GM12891 (cell line): ENCODE measurements at regions not wholly inside any gene's neighbourhood (a gene's known extent, or its start where the extent isn't known, plus 50 kb on each side); places are given as distances from the start of the nearest gene placed in this dataset.

Source experiments
- POLR2A ChIP-seq: IDR thresholded peaks from 2 replicates; pipeline ENCODE4 v1.6.1; 2011; ENCODE audit warnings: low read depth, low read length, control low read depth
- POLR2AphosphoS5 ChIP-seq: IDR thresholded peaks from 2 replicates; pipeline ENCODE4 v1.6.1; 2011; ENCODE audit warnings: low read depth, low read length, control low read depth
- POU2F2 ChIP-seq: IDR thresholded peaks from 2 replicates; pipeline ENCODE4 v1.6.1; 2011; ENCODE audit warnings: low read depth, mild to moderate bottlenecking, control low read depth, low read length, moderate library complexity
- SPI1 ChIP-seq: IDR thresholded peaks from 2 replicates; pipeline ENCODE4 v1.6.1; 2011; ENCODE audit warnings: low read depth, low read length, control low read depth
- TAF1 ChIP-seq: IDR thresholded peaks from 2 replicates; pipeline ENCODE4 v1.6.1; 2011; ENCODE audit warnings: low read depth, low read length, control low read depth

DNA sequence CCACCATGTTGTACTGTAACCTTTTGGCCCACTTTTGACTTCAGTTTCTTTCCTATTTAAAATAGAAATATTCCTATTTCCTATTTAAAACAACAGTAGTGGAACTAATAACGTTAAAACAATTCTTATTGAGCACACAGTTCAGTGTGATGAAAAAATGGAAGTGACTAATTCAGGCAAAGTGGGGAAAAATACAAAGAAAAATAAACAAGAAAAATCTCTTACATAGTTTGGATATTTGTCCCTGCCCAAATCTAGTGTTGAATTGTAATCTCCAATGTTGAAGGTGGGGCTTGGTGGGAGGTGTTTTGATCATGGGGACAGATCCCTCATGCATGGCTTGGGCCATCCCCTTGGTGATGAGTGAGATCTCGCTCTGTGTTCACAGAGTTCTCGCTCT, 198.1 kb upstream of the CPHXL start:
- TF ChIP-seq POLR2A (no peak), TAF1 (no peak), POLR2AphosphoS5 (no peak), SPI1 (no peak), POU2F2 (no peak)
